CMK (cell line): ENCODE measurements at regions not wholly inside any gene's neighbourhood (a gene's known extent, or its start where the extent isn't known, plus 50 kb on each side); places are given as distances from the start of the nearest gene placed in this dataset.

Experiments used
- DNase-seq: peaks from one replicate; pipeline ENCODE4 v3.0.0-alpha.2; 2010; ENCODE audit warnings: low read depth

GRCh38 chr5:110073534-110073933 lies 383.8 kb downstream of the MAN2A1 start:
- DNase-seq, result no peak

- DNase-seq, result no peak
Measured at GRCh38 chr5:110075656-110076055, 385.9 kb downstream of the MAN2A1 start.

GRCh38 chr5:110077147-110077546 lies 387.4 kb downstream of the MAN2A1 start:
- DNase-seq, result no peak

- no peak for DNase-seq
Measured at GRCh38 chr5:110082194-110082593, 392.5 kb downstream of the MAN2A1 start.

GRCh38 chr5:110082863-110083262 lies 393.1 kb downstream of the MAN2A1 start:
- no peak for DNase-seq

- no peak for DNase-seq
Measured at GRCh38 chr5:110085826-110086225, 396.1 kb downstream of the MAN2A1 start.

- no peak for DNase-seq
Measured at GRCh38 chr5:110086658-110087388, 397.1 kb downstream of the MAN2A1 start.

GRCh38 chr5:110087829-110088228 lies 398.1 kb downstream of the MAN2A1 start:
- DNase-seq, result no peak

GRCh38 chr5:110088676-110089436 lies 399.1 kb downstream of the MAN2A1 start:
- DNase-seq, result no peak

GRCh38 chr5:110092955-110093785 lies 403.4 kb downstream of the MAN2A1 start:
- no peak for DNase-seq

- no peak for DNase-seq
Measured at GRCh38 chr5:110094109-110094508, 404.4 kb downstream of the MAN2A1 start.

- no peak for DNase-seq
Measured at GRCh38 chr5:110094548-110094947, 404.8 kb downstream of the MAN2A1 start.

GRCh38 chr5:110096419-110096818 lies 406.7 kb downstream of the MAN2A1 start:
- no peak for DNase-seq

GRCh38 chr5:110099572-110099971 lies 409.8 kb downstream of the MAN2A1 start:
- DNase-seq, result no peak

- no peak for DNase-seq
Measured at GRCh38 chr5:110103081-110103480, 413.4 kb downstream of the MAN2A1 start.

GRCh38 chr5:110104060-110104725 lies 414.5 kb downstream of the MAN2A1 start:
- DNase-seq, result no peak

- no peak for DNase-seq
Measured at GRCh38 chr5:110104726-110105669, 415.3 kb downstream of the MAN2A1 start.

GRCh38 chr5:110105692-110106091 lies 416.0 kb downstream of the MAN2A1 start:
- DNase-seq, result no peak

GRCh38 chr5:110106750-110107149 lies 417.0 kb downstream of the MAN2A1 start:
- no peak for DNase-seq

- DNase-seq, result no peak
Measured at GRCh38 chr5:110108520-110108919, 418.8 kb downstream of the MAN2A1 start.

GRCh38 chr5:110109667-110110066 lies 419.9 kb downstream of the MAN2A1 start:
- DNase-seq, result no peak
